AG04450 (cell line): ENCODE measurements at regions not wholly inside any gene's neighbourhood (a gene's known extent, or its start where the extent isn't known, plus 50 kb on each side); places are given as distances from the start of the nearest gene placed in this dataset.

Experiments
- CTCF ChIA-PET: fragments of 300-600, 350-600 bp; formaldehyde crosslinking; extraction: SDS; loops from one replicate; lab custom pipeline; 2022; ENCODE audit warnings: antibody characterized with exemption, inconsistent platforms; lab: Charles Lee
- POLR2A ChIA-PET: fragments of 350-600 bp; formaldehyde crosslinking; extraction: SDS; loops from one replicate; lab custom pipeline; 2021; ENCODE audit warnings: antibody characterized with exemption, inconsistent platforms; lab: Yijun Ruan, JAX
- DNase-seq: peaks from one replicate; pipeline ENCODE4 v3.0.0-alpha.2; 2011; ENCODE audit warnings: low read depth, low spot score
- H3K27ac ChIP-seq: one replicate; pipeline ENCODE4 v1.5.1; 2012; ENCODE audit warnings: low read depth, low read length, control low read depth
- H3K27me3 ChIP-seq: one replicate; pipeline ENCODE4 v1.6.0; 2012; ENCODE audit warnings: low read length; ENCODE audit not compliant: control insufficient read depth, insufficient read depth
- H3K4me3 ChIP-seq: 2 replicates; pipeline ENCODE4 v1.5.1; 2011; ENCODE audit warnings: mild to moderate bottlenecking, low read depth, low read length, control low read depth
- H3K9me3 ChIP-seq: 2 replicates; pipeline ENCODE4 v1.5.1; 2012; ENCODE audit warnings: low read length; ENCODE audit not compliant: control insufficient read depth, insufficient read depth
- CTCF ChIP-seq: IDR thresholded peaks from 2 replicates; pipeline ENCODE4 v1.5.1; 2011; ENCODE audit warnings: low read depth, low read length, control low read depth, inconsistent platforms

- POLR2A ChIA-PET, result no interaction called here
- CTCF ChIA-PET, result no interaction called here
- DNase-seq, result peak; percentile 47
- Histone ChIP-seq H3K27ac (no peak overlapping the region), H3K4me3 (no peak overlapping the region), H3K9me3 (peaks cover 4% of the 10 kb centered on the region; the same call in 1 of the 2 replicates), H3K27me3 (no peaks in the 10 kb centered on the region)
- TF ChIP-seq CTCF, result no peak
These were observed 139.5 kb upstream of the PRNP start for GRCh38 chr20:4546786-4547185.

GRCh38 chr20:4546342-4546741, 139.9 kb upstream of the PRNP start:
- H3K4me3 ChIP-seq, result no peak overlapping the region
- no peak for DNase-seq
- POLR2A ChIA-PET, result no interaction called here
- no peaks in the 10 kb centered on the region for H3K27me3 ChIP-seq
- CTCF ChIA-PET, result no interaction called here
- TF ChIP-seq CTCF, result no peak
- H3K9me3 ChIP-seq, result peaks cover 4% of the 10 kb centered on the region; the same call in 1 of the 2 replicates
- H3K27ac ChIP-seq, result peak overlapping the region; percentile 55

GRCh38 chr20:4545526-4545925, 140.7 kb upstream of the PRNP start:
- H3K4me3 ChIP-seq, result no peak overlapping the region
- DNase-seq, result no peak
- no peak overlapping the region for H3K27ac ChIP-seq
- POLR2A ChIA-PET, result no interaction called here
- H3K27me3 ChIP-seq, result no peaks in the 10 kb centered on the region
- peaks cover 4% of the 10 kb centered on the region; the same call in 1 of the 2 replicates for H3K9me3 ChIP-seq
- CTCF ChIA-PET, result no interaction called here
- no peak for TF ChIP-seq CTCF

GRCh38 chr20:4544765-4545164, 141.5 kb upstream of the PRNP start:
- no peak for TF ChIP-seq CTCF
- POLR2A ChIA-PET, result no interaction called here
- peak; percentile 58 for DNase-seq

GRCh38 chr20:4542270-4542669, 144.0 kb upstream of the PRNP start:
- ChIA-PET CTCF (no interaction called here), POLR2A (no interaction called here)
- DNase-seq, result no peak

More at GRCh38 chr20:4544765-4545164, 141.5 kb upstream of the PRNP start:
- H3K27me3 ChIP-seq, result no peaks in the 10 kb centered on the region
- peaks cover 4% of the 10 kb centered on the region; the same call in 1 of the 2 replicates for H3K9me3 ChIP-seq
- no peak overlapping the region for H3K4me3 ChIP-seq
- CTCF ChIA-PET, result no interaction called here
- no peak overlapping the region for H3K27ac ChIP-seq

More at GRCh38 chr20:4542270-4542669, 144.0 kb upstream of the PRNP start:
- no peak for TF ChIP-seq CTCF
- Histone ChIP-seq H3K9me3 (no peaks in the 10 kb centered on the region), H3K4me3 (no peak overlapping the region), H3K27ac (no peak overlapping the region), H3K27me3 (no peaks in the 10 kb centered on the region)
